HL-60 (cell line): ENCODE measurements at regions not wholly inside any gene's neighbourhood (a gene's known extent, or its start where the extent isn't known, plus 50 kb on each side); places are given as distances from the start of the nearest gene placed in this dataset.

Experiments
- DNase-seq, 2 experiments: peaks; one replicate each; pipeline ENCODE4 v3.0.0-alpha.2; 2010 to 2020; ENCODE audit warnings: low read depth in 1 of 2, low spot score in 1 of 2
- H3K27ac ChIP-seq: fragments of 250-450 bp; sonication (Bioruptor Pico); replicated peaks from 2 replicates; pipeline ENCODE4 v1.5.1; 2020; ENCODE audit warnings: mild to moderate bottlenecking, moderate library complexity
- H3K27me3 ChIP-seq: fragments of 250-450 bp; sonication (Bioruptor Pico); 2 replicates; pipeline ENCODE4 v1.5.1; 2021; ENCODE audit warnings: mild to moderate bottlenecking, moderate library complexity; ENCODE audit not compliant: insufficient read depth, poor library complexity, severe bottlenecking
- H3K4me3 ChIP-seq: replicated peaks from 2 replicates; pipeline ENCODE4 v1.5.1; 2011; ENCODE audit warnings: mild to moderate bottlenecking, control low read depth, low read length; ENCODE audit not compliant: insufficient read depth
- GABPA ChIP-seq: IDR thresholded peaks from 2 replicates; pipeline ENCODE4 v1.6.1; 2012; ENCODE audit warnings: low read depth
- POLR2AphosphoS5 ChIP-seq: IDR thresholded peaks from 2 replicates; pipeline ENCODE4 v1.6.1; 2012; ENCODE audit warnings: low read depth
- SPI1 ChIP-seq: IDR thresholded peaks from 2 replicates; pipeline ENCODE4 v1.6.1; 2012; ENCODE audit warnings: low read depth, mild to moderate bottlenecking, borderline replicate concordance
- TF ChIP-seq, protein P1 (sequence below): IDR thresholded peaks from 2 replicates; pipeline ENCODE4 v1.6.1; 2012; ENCODE audit warnings: low read depth; ENCODE audit not compliant: insufficient replicate concordance
- TF ChIP-seq, protein P2 (sequence below): IDR thresholded peaks from one replicate; pipeline ENCODE4 v1.5.1; 2011; ENCODE audit warnings: low read length, control low read depth, inconsistent platforms; ENCODE audit not compliant: insufficient read depth

DNA sequence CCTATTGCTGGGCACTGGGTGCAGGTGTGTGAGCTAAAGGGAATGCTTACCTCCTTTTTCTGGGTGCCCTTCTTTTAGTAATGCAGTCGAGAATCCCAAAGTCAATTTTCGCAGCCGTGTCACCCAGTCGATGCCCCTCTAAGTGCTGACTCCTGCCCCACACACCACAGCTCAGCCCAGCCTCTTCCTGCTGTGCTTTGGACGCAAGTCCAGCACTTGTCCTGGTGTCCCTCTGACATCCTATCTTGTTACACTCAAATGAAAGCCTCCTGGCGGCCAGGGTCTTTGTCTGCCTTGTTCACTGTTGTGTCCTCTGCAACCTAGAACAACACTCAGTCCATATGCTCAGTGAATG is 58.5 kb upstream of the RUNX3 start:
- TF ChIP-seq, protein P1, sequence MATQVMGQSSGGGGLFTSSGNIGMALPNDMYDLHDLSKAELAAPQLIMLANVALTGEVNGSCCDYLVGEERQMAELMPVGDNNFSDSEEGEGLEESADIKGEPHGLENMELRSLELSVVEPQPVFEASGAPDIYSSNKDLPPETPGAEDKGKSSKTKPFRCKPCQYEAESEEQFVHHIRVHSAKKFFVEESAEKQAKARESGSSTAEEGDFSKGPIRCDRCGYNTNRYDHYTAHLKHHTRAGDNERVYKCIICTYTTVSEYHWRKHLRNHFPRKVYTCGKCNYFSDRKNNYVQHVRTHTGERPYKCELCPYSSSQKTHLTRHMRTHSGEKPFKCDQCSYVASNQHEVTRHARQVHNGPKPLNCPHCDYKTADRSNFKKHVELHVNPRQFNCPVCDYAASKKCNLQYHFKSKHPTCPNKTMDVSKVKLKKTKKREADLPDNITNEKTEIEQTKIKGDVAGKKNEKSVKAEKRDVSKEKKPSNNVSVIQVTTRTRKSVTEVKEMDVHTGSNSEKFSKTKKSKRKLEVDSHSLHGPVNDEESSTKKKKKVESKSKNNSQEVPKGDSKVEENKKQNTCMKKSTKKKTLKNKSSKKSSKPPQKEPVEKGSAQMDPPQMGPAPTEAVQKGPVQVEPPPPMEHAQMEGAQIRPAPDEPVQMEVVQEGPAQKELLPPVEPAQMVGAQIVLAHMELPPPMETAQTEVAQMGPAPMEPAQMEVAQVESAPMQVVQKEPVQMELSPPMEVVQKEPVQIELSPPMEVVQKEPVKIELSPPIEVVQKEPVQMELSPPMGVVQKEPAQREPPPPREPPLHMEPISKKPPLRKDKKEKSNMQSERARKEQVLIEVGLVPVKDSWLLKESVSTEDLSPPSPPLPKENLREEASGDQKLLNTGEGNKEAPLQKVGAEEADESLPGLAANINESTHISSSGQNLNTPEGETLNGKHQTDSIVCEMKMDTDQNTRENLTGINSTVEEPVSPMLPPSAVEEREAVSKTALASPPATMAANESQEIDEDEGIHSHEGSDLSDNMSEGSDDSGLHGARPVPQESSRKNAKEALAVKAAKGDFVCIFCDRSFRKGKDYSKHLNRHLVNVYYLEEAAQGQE: no peak
- TF ChIP-seq GABPA (no peak), SPI1 (no peak), POLR2AphosphoS5 (no peak)
- TF ChIP-seq, protein P2, sequence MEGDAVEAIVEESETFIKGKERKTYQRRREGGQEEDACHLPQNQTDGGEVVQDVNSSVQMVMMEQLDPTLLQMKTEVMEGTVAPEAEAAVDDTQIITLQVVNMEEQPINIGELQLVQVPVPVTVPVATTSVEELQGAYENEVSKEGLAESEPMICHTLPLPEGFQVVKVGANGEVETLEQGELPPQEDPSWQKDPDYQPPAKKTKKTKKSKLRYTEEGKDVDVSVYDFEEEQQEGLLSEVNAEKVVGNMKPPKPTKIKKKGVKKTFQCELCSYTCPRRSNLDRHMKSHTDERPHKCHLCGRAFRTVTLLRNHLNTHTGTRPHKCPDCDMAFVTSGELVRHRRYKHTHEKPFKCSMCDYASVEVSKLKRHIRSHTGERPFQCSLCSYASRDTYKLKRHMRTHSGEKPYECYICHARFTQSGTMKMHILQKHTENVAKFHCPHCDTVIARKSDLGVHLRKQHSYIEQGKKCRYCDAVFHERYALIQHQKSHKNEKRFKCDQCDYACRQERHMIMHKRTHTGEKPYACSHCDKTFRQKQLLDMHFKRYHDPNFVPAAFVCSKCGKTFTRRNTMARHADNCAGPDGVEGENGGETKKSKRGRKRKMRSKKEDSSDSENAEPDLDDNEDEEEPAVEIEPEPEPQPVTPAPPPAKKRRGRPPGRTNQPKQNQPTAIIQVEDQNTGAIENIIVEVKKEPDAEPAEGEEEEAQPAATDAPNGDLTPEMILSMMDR: no peak
- Histone ChIP-seq H3K4me3 (no peak overlapping the region), H3K27ac (no peak overlapping the region), H3K27me3 (no peaks in the 10 kb centered on the region)
- DNase-seq: no peak

DNA sequence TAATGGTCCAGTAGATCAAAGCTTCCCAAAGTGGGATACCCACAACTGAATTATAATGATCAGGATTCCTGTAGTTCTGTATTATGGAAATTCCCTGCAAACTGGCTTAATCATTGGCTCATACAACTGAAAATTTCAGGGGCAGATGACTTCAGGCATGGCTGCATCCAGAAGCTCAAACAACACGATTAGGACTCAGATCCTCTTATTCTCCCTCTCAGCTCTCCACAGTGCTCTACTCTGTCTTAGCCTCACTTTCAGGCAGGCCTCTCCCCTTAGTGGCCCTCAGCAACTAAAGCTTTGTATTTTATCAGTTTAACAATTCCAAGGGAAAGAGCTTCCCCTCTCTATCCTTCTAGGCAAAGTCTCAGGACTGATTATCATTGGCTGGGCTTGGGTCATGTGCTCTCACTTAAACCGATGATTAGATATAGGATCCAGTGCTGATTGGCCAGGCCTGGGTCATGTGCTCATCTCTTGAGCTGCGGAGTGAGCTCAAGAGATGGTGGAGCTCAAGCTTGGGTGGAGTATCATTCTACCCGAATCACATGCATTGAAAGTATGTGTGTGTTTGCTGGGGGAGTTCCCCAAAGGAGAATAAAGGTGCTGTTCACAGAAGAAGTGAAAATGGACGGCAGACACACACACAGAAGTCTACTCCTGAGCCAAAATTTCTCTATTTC is 57.9 kb upstream of the RUNX3 start:
- no peak overlapping the region for H3K4me3 ChIP-seq
- H3K27ac ChIP-seq: no peak overlapping the region
- DNase-seq: no peak
- H3K27me3 ChIP-seq: no peaks in the 10 kb centered on the region
- TF ChIP-seq GABPA: no peak
- TF ChIP-seq, protein P2: no peak
- no peak for TF ChIP-seq SPI1
- TF ChIP-seq, protein P1: no peak
- TF ChIP-seq POLR2AphosphoS5: no peak

DNA sequence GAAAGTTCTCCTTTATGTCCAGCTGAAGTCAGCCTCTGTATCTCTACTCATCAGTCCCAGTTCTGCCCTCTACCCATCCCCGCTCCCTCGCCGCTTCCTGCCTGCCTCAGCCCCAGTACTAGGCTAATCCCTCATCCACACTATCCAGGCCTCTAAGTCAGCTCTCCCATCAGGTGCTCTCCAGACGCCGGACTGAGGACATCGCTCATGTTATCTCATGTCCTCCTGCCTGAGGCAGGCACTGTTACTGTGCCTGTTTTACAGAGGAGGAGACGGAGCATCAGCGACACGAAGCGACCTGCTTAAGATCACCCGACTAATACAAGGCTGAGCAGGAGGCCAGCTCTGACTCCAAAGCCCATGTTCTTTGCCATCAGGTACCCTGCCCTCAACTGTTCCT is 57.3 kb upstream of the RUNX3 start:
- no peak for TF ChIP-seq GABPA
- TF ChIP-seq SPI1: no peak
- TF ChIP-seq, protein P1: no peak
- no peak for TF ChIP-seq POLR2AphosphoS5
- TF ChIP-seq, protein P2: no peak
- Histone ChIP-seq H3K4me3 (no peak overlapping the region), H3K27me3 (no peaks in the 10 kb centered on the region)

More for the DNA sequence above, 57.3 kb upstream of the RUNX3 start:
- DNase-seq: no peak
- H3K27ac ChIP-seq: no peak overlapping the region
